GM21737 (cell line): ENCODE measurements at regions not wholly inside any gene's neighbourhood (a gene's known extent, or its start where the extent isn't known, plus 50 kb on each side); places are given as distances from the start of the nearest gene placed in this dataset.

ENCODE experiments used
- ATAC-seq: cut with Tn5 transposase; IDR thresholded peaks from one replicate; pipeline ENCODE4 v1.9.1; 2021; ENCODE audit warnings: mild to moderate bottlenecking, moderate library complexity; ENCODE audit not compliant: unreplicated experiment

GRCh38 chr1:187413405-187414169 lies 584.8 kb downstream of the PLA2G4A start:
- no peak for ATAC-seq

GRCh38 chr1:187415065-187415464 lies 586.3 kb downstream of the PLA2G4A start:
- ATAC-seq: no peak

GRCh38 chr1:187417520-187417919 lies 588.8 kb downstream of the PLA2G4A start:
- no peak for ATAC-seq

- no peak for ATAC-seq
These were observed 604.8 kb downstream of the PLA2G4A start for GRCh38 chr1:187433598-187433997.

- ATAC-seq: no peak
These were observed 613.9 kb downstream of the PLA2G4A start for GRCh38 chr1:187442603-187443002.

- no peak for ATAC-seq
These were observed 615.2 kb downstream of the PLA2G4A start for GRCh38 chr1:187443939-187444338.

GRCh38 chr1:187445066-187445465 lies 616.3 kb downstream of the PLA2G4A start:
- no peak for ATAC-seq

- ATAC-seq: no peak
These were observed 622.5 kb downstream of the PLA2G4A start for GRCh38 chr1:187451238-187451637.

GRCh38 chr1:187454010-187454409 lies 625.3 kb downstream of the PLA2G4A start:
- no peak for ATAC-seq

GRCh38 chr1:187456446-187456845 lies 627.7 kb downstream of the PLA2G4A start:
- no peak for ATAC-seq

- no peak for ATAC-seq
These were observed 631.3 kb downstream of the PLA2G4A start for GRCh38 chr1:187460093-187460492.

GRCh38 chr1:187464320-187464719 lies 635.6 kb downstream of the PLA2G4A start:
- no peak for ATAC-seq

GRCh38 chr1:187465441-187465840 lies 636.7 kb downstream of the PLA2G4A start:
- no peak for ATAC-seq

GRCh38 chr1:187469836-187470235 lies 641.1 kb downstream of the PLA2G4A start:
- ATAC-seq: no peak

GRCh38 chr1:187471555-187471954 lies 642.8 kb downstream of the PLA2G4A start:
- ATAC-seq: no peak

- ATAC-seq: no peak
These were observed 645.6 kb downstream of the PLA2G4A start for GRCh38 chr1:187474336-187474735.

GRCh38 chr1:187476671-187477070 lies 647.9 kb downstream of the PLA2G4A start:
- no peak for ATAC-seq

- ATAC-seq: no peak
These were observed 648.4 kb downstream of the PLA2G4A start for GRCh38 chr1:187477103-187477502.

GRCh38 chr1:187477535-187477934 lies 648.8 kb downstream of the PLA2G4A start:
- ATAC-seq: no peak

- ATAC-seq: no peak
These were observed 652.9 kb downstream of the PLA2G4A start for GRCh38 chr1:187481581-187482148.

GRCh38 chr1:187490266-187490665 lies 661.5 kb downstream of the PLA2G4A start:
- ATAC-seq: no peak

GRCh38 chr1:187491082-187491720 lies 662.5 kb downstream of the PLA2G4A start:
- no peak for ATAC-seq
